Neural cell (in vitro differentiated cells): ENCODE measurements at regions not wholly inside any gene's neighbourhood (a gene's known extent, or its start where the extent isn't known, plus 50 kb on each side); places are given as distances from the start of the nearest gene placed in this dataset.

Experiments used
- CTCF ChIP-seq: fragments of 450-650 bp; IDR thresholded peaks from 2 replicates; pipeline ENCODE4 v1.5.1; 2014; ENCODE audit warnings: antibody characterized with exemption, mild to moderate bottlenecking, moderate library complexity; ENCODE audit not compliant: poor library complexity, severe bottlenecking
- EP300 ChIP-seq: fragments of 450-650 bp; conservative IDR thresholded peaks from 2 replicates; pipeline ENCODE4 v1.6.1; 2014; ENCODE audit warnings: antibody characterized with exemption, mild to moderate bottlenecking, moderate library complexity; ENCODE audit not compliant: poor library complexity, severe bottlenecking
- MXI1 ChIP-seq: fragments of 450-650 bp; conservative IDR thresholded peaks from 2 replicates; pipeline ENCODE4 v1.6.1; 2014; ENCODE audit warnings: antibody characterized with exemption, mild to moderate bottlenecking; ENCODE audit not compliant: poor library complexity, severe bottlenecking
- POLR2AphosphoS5 ChIP-seq: IDR thresholded peaks from 2 replicates; pipeline ENCODE4 v1.6.1; 2012
- RAD21 ChIP-seq: fragments of 450-650 bp; conservative IDR thresholded peaks from 2 replicates; pipeline ENCODE4 v1.6.1; 2014; ENCODE audit warnings: antibody characterized with exemption, mild to moderate bottlenecking, moderate library complexity
- TAF1 ChIP-seq: IDR thresholded peaks from 2 replicates; pipeline ENCODE4 v1.6.1; 2012; ENCODE audit warnings: low read depth

DNA sequence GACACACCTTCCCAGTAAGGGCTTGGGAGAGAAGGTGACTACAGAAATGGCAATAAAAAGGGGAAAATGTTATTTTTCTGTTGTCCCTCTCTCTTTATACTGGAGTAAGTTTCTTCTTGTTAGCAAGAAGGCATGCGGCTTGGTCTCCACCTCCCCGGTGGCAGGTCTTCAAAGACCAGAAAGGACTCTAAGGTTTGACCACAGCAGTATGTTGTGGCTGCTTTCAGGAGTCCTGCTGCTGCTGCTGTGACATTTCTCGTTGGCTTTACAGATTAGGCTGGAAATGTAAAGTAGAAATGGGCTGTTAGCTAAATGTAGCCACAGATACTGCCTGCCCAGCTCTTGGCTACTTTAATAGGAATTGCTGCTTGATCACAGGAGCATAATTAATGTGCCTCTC, 175.8 kb upstream of the ZBTB20 start:
- TF ChIP-seq CTCF (no peak), MXI1 (no peak), EP300 (no peak), POLR2AphosphoS5 (no peak), RAD21 (no peak), TAF1 (no peak)
